ENCODE measurements at regions not wholly inside any gene's neighbourhood (a gene's known extent, or its start where the extent isn't known, plus 50 kb on each side); places are given as distances from the start of the nearest gene placed in this dataset.

- H3K36me3 ChIP-seq: no peaks in the 10 kb centered on the region
- TF ChIP-seq CTCF (IDR thresholded peaks at IDR 0.05): no peak
- no peaks in the 10 kb centered on the region for H3K27me3 ChIP-seq (replicated peaks; ENCODE audit: insufficient read depth)
- no peak overlapping the region for H3K4me3 ChIP-seq
- no peak for ATAC-seq (ENCODE audit: insufficient number of reproducible peaks, low FRiP score, low read depth)
- no peaks in the 10 kb centered on the region for H3K4me1 ChIP-seq (ENCODE audit: control insufficient read depth in 1 of 2, low read depth in 2 of 2)
- no peak overlapping the region for H3K27ac ChIP-seq
- no peaks in the 10 kb centered on the region for H3K9me3 ChIP-seq
- DNase-seq (ENCODE audit: low spot score): no peak
These were observed 1350.5 kb downstream of the TBC1D22A start for GRCh38 chr22:48112687-48113521.

- no peak for DNase-seq (ENCODE audit: low spot score)
These were observed 1344.3 kb downstream of the TBC1D22A start for GRCh38 chr22:48106715-48107259.

GRCh38 chr22:48106215-48106614 is 1343.8 kb downstream of the TBC1D22A start:
- no peak overlapping the region for H3K27ac ChIP-seq
- H3K36me3 ChIP-seq: no peaks in the 10 kb centered on the region
- no peaks in the 10 kb centered on the region for H3K27me3 ChIP-seq (replicated peaks; ENCODE audit: insufficient read depth)
- no peak for ATAC-seq (ENCODE audit: insufficient number of reproducible peaks, low FRiP score, low read depth)
- H3K4me1 ChIP-seq (ENCODE audit: control insufficient read depth in 1 of 2, low read depth in 2 of 2): no peaks in the 10 kb centered on the region
- TF ChIP-seq CTCF (IDR thresholded peaks at IDR 0.05): no peak
- DNase-seq (ENCODE audit: low spot score): no peak
- H3K9me3 ChIP-seq: no peaks in the 10 kb centered on the region
- H3K4me3 ChIP-seq: no peak overlapping the region

More at GRCh38 chr22:48106715-48107259, 1344.3 kb downstream of the TBC1D22A start:
- Histone ChIP-seq H3K4me3 (no peak overlapping the region), H3K27ac (no peak overlapping the region), H3K4me1 (ENCODE audit: control insufficient read depth in 1 of 2, low read depth in 2 of 2) (no peaks in the 10 kb centered on the region), H3K27me3 (replicated peaks; ENCODE audit: insufficient read depth) (no peaks in the 10 kb centered on the region), H3K9me3 (no peaks in the 10 kb centered on the region), H3K36me3 (no peaks in the 10 kb centered on the region)
- ATAC-seq (ENCODE audit: insufficient number of reproducible peaks, low FRiP score, low read depth): no peak
- TF ChIP-seq CTCF (IDR thresholded peaks at IDR 0.05): no peak

GRCh38 chr22:48105259-48105658 is 1342.8 kb downstream of the TBC1D22A start:
- TF ChIP-seq CTCF (IDR thresholded peaks at IDR 0.05): no peak
- no peak for ATAC-seq (ENCODE audit: insufficient number of reproducible peaks, low FRiP score, low read depth)
- H3K36me3 ChIP-seq: no peaks in the 10 kb centered on the region
- no peaks in the 10 kb centered on the region for H3K9me3 ChIP-seq
- no peaks in the 10 kb centered on the region for H3K4me1 ChIP-seq (ENCODE audit: control insufficient read depth in 1 of 2, low read depth in 2 of 2)
- DNase-seq (ENCODE audit: low spot score): no peak
- no peak overlapping the region for H3K27ac ChIP-seq
- H3K27me3 ChIP-seq (replicated peaks; ENCODE audit: insufficient read depth): no peaks in the 10 kb centered on the region
- no peak overlapping the region for H3K4me3 ChIP-seq

- DNase-seq (ENCODE audit: low spot score): no peak
- H3K4me1 ChIP-seq (ENCODE audit: control insufficient read depth in 1 of 2, low read depth in 2 of 2): no peaks in the 10 kb centered on the region
- no peak overlapping the region for H3K4me3 ChIP-seq
- H3K9me3 ChIP-seq: no peaks in the 10 kb centered on the region
- no peaks in the 10 kb centered on the region for H3K36me3 ChIP-seq
- no peak for ATAC-seq (ENCODE audit: insufficient number of reproducible peaks, low FRiP score, low read depth)
- no peak overlapping the region for H3K27ac ChIP-seq
- H3K27me3 ChIP-seq (replicated peaks; ENCODE audit: insufficient read depth): no peaks in the 10 kb centered on the region
- TF ChIP-seq CTCF (IDR thresholded peaks at IDR 0.05): no peak
These were observed 1342.3 kb downstream of the TBC1D22A start for GRCh38 chr22:48104766-48105165.
